ENCODE measurements at regions not wholly inside any gene's neighbourhood (a gene's known extent, or its start where the extent isn't known, plus 50 kb on each side); places are given as distances from the start of the nearest gene placed in this dataset.

GRCh38 chr10:9670911-9671310, 1346.8 kb upstream of the CELF2 start:
- TF ChIP-seq, protein P1, sequence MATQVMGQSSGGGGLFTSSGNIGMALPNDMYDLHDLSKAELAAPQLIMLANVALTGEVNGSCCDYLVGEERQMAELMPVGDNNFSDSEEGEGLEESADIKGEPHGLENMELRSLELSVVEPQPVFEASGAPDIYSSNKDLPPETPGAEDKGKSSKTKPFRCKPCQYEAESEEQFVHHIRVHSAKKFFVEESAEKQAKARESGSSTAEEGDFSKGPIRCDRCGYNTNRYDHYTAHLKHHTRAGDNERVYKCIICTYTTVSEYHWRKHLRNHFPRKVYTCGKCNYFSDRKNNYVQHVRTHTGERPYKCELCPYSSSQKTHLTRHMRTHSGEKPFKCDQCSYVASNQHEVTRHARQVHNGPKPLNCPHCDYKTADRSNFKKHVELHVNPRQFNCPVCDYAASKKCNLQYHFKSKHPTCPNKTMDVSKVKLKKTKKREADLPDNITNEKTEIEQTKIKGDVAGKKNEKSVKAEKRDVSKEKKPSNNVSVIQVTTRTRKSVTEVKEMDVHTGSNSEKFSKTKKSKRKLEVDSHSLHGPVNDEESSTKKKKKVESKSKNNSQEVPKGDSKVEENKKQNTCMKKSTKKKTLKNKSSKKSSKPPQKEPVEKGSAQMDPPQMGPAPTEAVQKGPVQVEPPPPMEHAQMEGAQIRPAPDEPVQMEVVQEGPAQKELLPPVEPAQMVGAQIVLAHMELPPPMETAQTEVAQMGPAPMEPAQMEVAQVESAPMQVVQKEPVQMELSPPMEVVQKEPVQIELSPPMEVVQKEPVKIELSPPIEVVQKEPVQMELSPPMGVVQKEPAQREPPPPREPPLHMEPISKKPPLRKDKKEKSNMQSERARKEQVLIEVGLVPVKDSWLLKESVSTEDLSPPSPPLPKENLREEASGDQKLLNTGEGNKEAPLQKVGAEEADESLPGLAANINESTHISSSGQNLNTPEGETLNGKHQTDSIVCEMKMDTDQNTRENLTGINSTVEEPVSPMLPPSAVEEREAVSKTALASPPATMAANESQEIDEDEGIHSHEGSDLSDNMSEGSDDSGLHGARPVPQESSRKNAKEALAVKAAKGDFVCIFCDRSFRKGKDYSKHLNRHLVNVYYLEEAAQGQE (IDR thresholded peaks at IDR 0.05; ENCODE audit: low read depth) = no peak
- TF ChIP-seq, protein P2, sequence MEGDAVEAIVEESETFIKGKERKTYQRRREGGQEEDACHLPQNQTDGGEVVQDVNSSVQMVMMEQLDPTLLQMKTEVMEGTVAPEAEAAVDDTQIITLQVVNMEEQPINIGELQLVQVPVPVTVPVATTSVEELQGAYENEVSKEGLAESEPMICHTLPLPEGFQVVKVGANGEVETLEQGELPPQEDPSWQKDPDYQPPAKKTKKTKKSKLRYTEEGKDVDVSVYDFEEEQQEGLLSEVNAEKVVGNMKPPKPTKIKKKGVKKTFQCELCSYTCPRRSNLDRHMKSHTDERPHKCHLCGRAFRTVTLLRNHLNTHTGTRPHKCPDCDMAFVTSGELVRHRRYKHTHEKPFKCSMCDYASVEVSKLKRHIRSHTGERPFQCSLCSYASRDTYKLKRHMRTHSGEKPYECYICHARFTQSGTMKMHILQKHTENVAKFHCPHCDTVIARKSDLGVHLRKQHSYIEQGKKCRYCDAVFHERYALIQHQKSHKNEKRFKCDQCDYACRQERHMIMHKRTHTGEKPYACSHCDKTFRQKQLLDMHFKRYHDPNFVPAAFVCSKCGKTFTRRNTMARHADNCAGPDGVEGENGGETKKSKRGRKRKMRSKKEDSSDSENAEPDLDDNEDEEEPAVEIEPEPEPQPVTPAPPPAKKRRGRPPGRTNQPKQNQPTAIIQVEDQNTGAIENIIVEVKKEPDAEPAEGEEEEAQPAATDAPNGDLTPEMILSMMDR (IDR thresholded peaks at IDR 0.05 in 2 of 3, conservative IDR thresholded peaks at IDR 0.05 in 1 of 3; ENCODE audit: borderline replicate concordance in 1 of 3, insufficient read depth in 1 of 3, low read depth in 2 of 3, low read length in 2 of 3) = no peak
- TF ChIP-seq, protein P3, sequence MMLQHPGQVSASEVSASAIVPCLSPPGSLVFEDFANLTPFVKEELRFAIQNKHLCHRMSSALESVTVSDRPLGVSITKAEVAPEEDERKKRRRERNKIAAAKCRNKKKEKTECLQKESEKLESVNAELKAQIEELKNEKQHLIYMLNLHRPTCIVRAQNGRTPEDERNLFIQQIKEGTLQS (IDR thresholded peaks at IDR 0.05) = no peak
- TF ChIP-seq JUND (IDR thresholded peaks at IDR 0.05) (no peak), SRF (IDR thresholded peaks at IDR 0.05; ENCODE audit: low read depth) (no peak)

Data from HCT116 (cell line).